ENCODE measurements at regions not wholly inside any gene's neighbourhood (a gene's known extent, or its start where the extent isn't known, plus 50 kb on each side); places are given as distances from the start of the nearest gene placed in this dataset.

GRCh38 chrX:7515681-7516413 is 327.1 kb upstream of the VCX start:
- H3K36me3 ChIP-seq: no peaks in the 10 kb centered on the region
- H3K4me1 ChIP-seq: no peaks in the 10 kb centered on the region
- TF ChIP-seq EP300 (IDR thresholded peaks at IDR 0.05): no peak
- TF ChIP-seq POLR2AphosphoS5 (IDR thresholded peaks at IDR 0.05): no peak
- no peak for TF ChIP-seq CTCF (IDR thresholded peaks at IDR 0.05)
- no peak for TF ChIP-seq POLR2A (IDR thresholded peaks at IDR 0.05)

GRCh38 chrX:7514871-7515599 is 327.9 kb upstream of the VCX start:
- ATAC-seq (ENCODE audit: low FRiP score in 2 of 2) (no peak), DNase-seq (no peak)
- no peak overlapping the region for H3K4me3 ChIP-seq
- H3K27ac ChIP-seq: no peak overlapping the region
- WGBS, 2 donors: 78 to 82% methylated on average over 7 of the region's 7 CpGs
- no peaks in the 10 kb centered on the region for H3K9me3 ChIP-seq
- no peaks in the 10 kb centered on the region for H3K4me1 ChIP-seq
- no peaks in the 10 kb centered on the region for H3K27me3 ChIP-seq
- no peak for TF ChIP-seq EP300 (IDR thresholded peaks at IDR 0.05)
- TF ChIP-seq POLR2AphosphoS5 (IDR thresholded peaks at IDR 0.05): no peak
- TF ChIP-seq CTCF (IDR thresholded peaks at IDR 0.05): no peak
- TF ChIP-seq POLR2A (IDR thresholded peaks at IDR 0.05): no peak
- no peaks in the 10 kb centered on the region for H3K36me3 ChIP-seq

More at GRCh38 chrX:7515681-7516413, 327.1 kb upstream of the VCX start:
- DNase-seq: no peak
- Histone ChIP-seq H3K9me3 (no peaks in the 10 kb centered on the region), H3K27ac (no peak overlapping the region), H3K27me3 (no peaks in the 10 kb centered on the region), H3K4me3 (no peak overlapping the region)
- ATAC-seq (ENCODE audit: low FRiP score in 2 of 2): no peak
- WGBS, 2 donors: 61 to 69% methylated on average over 4 of the region's 4 CpGs

GRCh38 chrX:7512845-7513244 is 330.1 kb upstream of the VCX start:
- Histone ChIP-seq H3K27ac (no peak overlapping the region), H3K9me3 (no peaks in the 10 kb centered on the region), H3K36me3 (no peaks in the 10 kb centered on the region), H3K4me1 (no peaks in the 10 kb centered on the region), H3K4me3 (no peak overlapping the region), H3K27me3 (no peaks in the 10 kb centered on the region)
- ATAC-seq (ENCODE audit: low FRiP score in 2 of 2): no peak
- no peak for TF ChIP-seq CTCF (IDR thresholded peaks at IDR 0.05)
- WGBS, 2 donors: 81 to 85% methylated on average over 2 of the region's 2 CpGs
- no peak for DNase-seq

DNA sequence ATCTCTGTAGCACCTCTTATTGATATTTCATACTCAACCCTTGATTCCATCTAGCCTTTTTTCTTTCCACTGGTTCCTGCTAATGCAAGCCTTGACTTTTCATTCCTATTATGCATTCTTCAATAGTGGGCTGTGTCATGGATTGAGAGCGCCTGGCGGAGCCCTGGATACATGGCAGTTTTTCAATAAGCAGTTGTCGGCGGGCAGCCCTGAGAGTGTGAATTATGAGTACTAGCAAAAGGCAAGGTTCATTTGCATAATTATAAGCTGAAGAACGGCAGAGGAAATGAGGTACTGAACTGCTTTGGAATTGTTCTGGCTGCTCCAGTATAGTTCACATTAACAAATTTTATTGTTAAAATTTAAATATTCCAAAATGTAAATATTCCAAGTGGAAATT is 339.7 kb upstream of the VCX start:
- H3K36me3 ChIP-seq: no peaks in the 10 kb centered on the region
- H3K27me3 ChIP-seq: no peaks in the 10 kb centered on the region
- no peaks in the 10 kb centered on the region for H3K9me3 ChIP-seq
- WGBS, 2 donors: 81 to 84% methylated on average over 5 of the region's 5 CpGs
- ATAC-seq (ENCODE audit: low FRiP score in 2 of 2) (no peak), DNase-seq (no peak)
- no peaks in the 10 kb centered on the region for H3K4me1 ChIP-seq
- no peak for TF ChIP-seq EP300 (IDR thresholded peaks at IDR 0.05)
- TF ChIP-seq POLR2AphosphoS5 (IDR thresholded peaks at IDR 0.05): no peak
- TF ChIP-seq POLR2A (IDR thresholded peaks at IDR 0.05): no peak
- no peak for TF ChIP-seq CTCF (IDR thresholded peaks at IDR 0.05)
- H3K27ac ChIP-seq: no peak overlapping the region
- H3K4me3 ChIP-seq: no peak overlapping the region

DNA sequence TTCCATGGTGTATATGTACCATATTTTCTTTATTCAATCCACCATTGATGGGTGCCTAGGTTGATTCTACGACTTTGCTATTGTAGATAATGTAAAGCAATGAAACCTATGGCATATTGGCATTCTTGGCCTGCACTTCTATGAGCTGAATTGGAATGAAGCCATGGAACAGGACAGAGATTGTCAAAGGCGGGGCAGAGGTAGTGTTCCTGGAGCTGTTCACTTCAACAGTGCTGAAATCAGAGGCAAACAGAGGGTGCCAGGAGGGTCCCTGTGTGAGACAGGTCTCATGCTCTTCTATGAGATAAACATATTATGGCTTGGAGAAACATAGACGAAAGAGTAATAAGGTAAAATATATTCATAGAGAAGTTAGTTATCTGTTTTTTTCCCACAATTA is 342.6 kb upstream of the VCX start:
- H3K9me3 ChIP-seq: no peaks in the 10 kb centered on the region
- no peaks in the 10 kb centered on the region for H3K4me1 ChIP-seq
- ATAC-seq (ENCODE audit: low FRiP score in 2 of 2) (no peak), DNase-seq (no peak)
- H3K4me3 ChIP-seq: no peak overlapping the region
- WGBS, 2 donors: 79 to 81% methylated on average over 3 of the region's 3 CpGs
- no peaks in the 10 kb centered on the region for H3K36me3 ChIP-seq
- no peak overlapping the region for H3K27ac ChIP-seq
- TF ChIP-seq EP300 (IDR thresholded peaks at IDR 0.05) (no peak), CTCF (IDR thresholded peaks at IDR 0.05) (no peak), POLR2A (IDR thresholded peaks at IDR 0.05) (no peak), POLR2AphosphoS5 (IDR thresholded peaks at IDR 0.05) (no peak)
- H3K27me3 ChIP-seq: no peaks in the 10 kb centered on the region
